NCI-H146 treated with DMSO at 0.1 percent for 48 hours (cell line): ENCODE measurements at regions not wholly inside any gene's neighbourhood (a gene's known extent, or its start where the extent isn't known, plus 50 kb on each side); places are given as distances from the start of the nearest gene placed in this dataset.
"Not testable (repeated sequence)": the region's sequence is repeated elsewhere in the genome, so short reads cannot be mapped to it uniquely, and the experiment has no call there.

Experiments
- DNase-seq: peaks from one replicate; lab custom pipeline; 2025; ENCODE audit not compliant: unreplicated experiment; lab: John Stamatoyannopoulos, UW

- DNase-seq = no peak
Observed at GRCh38 chr1:182003953-182004586, 57.4 kb downstream of the ZNF648 start.

DNA sequence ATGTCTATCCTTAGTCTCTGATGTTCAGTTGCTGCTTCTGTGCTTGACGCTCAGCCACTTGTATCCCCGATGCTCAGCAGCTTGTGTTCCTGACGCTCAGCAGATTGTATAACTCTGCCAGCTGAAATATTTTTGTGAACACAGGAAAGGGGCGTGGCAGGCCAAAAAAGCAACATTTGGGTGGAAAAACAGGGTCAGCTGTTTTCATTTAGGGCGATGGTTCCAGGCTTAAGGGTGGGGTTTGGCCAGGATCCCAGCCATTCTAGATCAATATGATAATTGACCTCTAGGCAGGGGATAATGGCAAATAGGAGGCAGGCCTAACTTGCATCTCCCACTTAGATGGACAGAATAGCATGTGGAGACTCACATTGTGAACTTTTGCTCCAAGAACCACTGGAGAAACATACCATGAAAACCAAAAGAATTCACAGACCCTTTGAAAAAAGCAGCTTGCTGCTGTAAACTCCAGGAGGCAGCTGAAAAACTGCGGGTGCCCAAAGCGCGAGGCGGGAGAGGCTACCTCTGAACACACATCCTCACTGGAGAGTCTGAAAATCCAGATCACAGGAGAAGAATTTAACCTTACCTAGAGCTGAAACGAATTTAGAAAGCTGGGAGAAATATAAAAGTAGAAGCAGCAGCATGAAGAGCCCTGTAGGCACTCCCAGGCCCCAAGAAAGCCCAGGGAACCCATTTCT, 58.3 kb downstream of the ZNF648 start:
- no peak for DNase-seq

GRCh38 chr1:182002570-182002969, 58.9 kb downstream of the ZNF648 start:
- no peak for DNase-seq

DNA sequence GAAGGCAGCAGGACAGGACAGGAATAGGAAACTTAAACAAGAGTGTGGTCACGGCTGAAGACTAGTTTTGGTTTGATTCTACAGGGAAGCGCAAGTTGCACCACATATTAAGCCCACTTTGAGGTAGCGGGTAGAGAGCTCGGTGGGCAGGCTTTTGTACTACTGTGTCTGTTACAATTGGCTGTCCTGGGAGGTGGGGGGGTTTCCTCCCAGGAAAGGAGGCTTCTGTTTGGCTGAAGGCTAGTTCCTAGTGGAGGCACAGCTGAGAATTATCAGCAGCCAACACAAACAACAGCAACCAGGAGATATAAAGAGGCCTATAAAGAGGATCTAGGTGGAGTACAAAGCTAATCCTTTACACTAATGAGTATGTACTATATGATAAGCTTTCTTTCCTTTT, 62.7 kb downstream of the ZNF648 start:
- no peak for DNase-seq

- no peak for DNase-seq
Observed at GRCh38 chr1:181992072-181992471, 69.4 kb downstream of the ZNF648 start.

DNA sequence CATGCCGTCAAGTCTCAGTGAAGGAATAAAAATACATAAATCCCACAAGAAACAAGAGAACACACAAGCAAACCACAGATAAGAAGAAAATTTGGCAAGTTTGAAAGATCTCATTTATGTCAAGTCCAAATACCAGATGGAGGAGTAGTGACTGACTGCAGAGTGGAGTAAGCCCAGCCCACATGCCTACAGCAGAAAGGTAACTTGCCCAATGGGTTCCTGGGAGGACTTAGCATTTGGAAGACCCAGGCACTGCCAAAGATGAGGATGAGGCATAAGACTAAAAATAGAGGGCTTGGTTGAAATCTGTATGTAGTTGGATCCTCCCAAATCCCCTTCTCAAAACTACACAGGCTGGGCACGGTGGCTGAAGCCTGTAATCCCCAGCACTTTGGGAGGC, 70.8 kb downstream of the ZNF648 start:
- DNase-seq = no peak

- DNase-seq = no peak
Observed at GRCh38 chr1:181989261-181989920, 72.1 kb downstream of the ZNF648 start.

GRCh38 chr1:181987996-181988395, 73.5 kb downstream of the ZNF648 start:
- no peak for DNase-seq

GRCh38 chr1:181987334-181987895, 74.1 kb downstream of the ZNF648 start:
- DNase-seq = no peak

- no peak for DNase-seq
Observed at GRCh38 chr1:181986907-181987305, 74.6 kb downstream of the ZNF648 start.

DNA sequence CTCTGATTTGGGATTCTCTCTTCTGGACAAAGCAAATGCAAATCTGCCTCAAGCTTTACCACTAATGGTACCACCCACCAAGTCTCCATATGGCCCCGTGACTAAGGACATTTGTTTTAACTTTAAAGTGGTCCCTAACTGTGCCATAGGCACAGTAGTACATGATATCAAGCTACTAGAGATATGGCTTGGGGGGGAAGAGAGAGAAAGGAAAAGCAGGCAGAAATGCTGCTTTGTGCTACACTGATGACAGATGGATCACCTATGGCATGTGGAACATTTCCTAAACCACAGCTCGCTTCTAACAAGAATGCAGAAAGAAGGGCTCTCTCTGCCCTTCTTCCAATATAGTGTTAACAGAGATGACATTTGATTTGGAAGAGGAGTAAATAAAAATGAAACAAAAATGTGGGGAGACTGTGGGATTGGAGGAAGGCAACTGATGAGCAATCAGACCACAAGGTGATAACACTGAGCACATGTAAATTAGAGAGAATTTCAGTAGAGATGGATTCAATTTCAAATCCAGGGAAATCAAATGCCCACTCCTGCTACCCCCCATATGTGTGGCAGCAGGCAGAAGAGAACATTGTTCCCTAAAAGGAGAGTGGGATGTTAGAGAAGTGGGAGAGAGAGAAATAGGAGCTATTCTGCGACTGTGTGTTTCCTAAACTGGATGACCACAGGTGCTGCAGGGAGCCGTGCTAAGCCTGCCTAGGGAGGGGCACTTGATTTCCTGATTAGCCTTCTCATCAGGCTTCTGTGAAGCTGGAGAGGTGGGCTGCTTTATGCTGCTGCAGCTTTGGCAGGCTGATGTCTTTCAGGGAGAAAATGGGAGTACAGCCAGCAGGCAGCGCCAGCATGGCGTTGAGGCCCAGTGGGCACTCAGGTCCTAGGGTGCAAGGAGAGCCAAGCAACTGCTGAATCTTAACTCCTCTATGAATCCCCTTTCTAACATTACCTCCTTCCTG, 75.3 kb downstream of the ZNF648 start:
- no peak for DNase-seq

DNA sequence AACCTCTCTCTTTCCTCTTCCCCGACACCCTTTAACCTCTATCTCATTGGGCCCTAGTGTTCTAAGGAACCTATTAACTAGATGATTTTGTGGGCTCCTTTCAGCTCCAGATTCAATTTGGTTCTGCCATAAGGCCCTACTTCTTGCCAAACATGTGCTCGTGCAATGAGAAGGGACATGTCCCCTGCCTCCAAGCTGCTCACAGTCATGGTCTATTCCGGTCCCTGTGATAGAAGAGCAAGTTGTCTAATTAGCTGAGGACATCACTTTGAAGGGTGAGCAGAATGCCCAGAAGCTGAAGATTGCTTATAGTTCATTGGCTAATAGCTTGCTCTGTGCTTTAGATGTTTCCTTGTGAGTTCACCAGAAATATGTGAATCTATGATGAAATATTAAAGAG, 76.2 kb downstream of the ZNF648 start:
- DNase-seq = no peak

DNA sequence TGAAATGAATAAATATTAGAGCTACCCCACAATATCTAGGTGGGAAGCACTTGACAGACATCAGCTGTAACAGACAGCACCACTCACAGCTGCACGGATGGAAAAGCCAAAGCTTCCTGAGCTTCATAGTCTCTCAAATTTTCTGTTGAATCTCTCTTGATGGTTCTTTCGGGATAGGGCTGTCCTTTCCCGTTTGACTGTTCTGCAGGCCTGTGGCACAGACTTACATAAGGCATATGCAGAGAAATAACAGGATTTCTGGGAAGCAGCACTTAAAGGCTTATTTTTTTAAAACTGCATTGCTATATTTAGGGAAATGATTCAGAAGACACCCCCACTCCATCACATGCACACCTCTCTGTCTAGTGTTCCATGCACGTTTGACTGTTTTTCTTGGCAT, 77.5 kb downstream of the ZNF648 start:
- DNase-seq = no peak

GRCh38 chr1:181981821-181982220, 79.7 kb downstream of the ZNF648 start:
- no peak for DNase-seq

GRCh38 chr1:181972256-181972655, 89.3 kb downstream of the ZNF648 start:
- no peak for DNase-seq

DNA sequence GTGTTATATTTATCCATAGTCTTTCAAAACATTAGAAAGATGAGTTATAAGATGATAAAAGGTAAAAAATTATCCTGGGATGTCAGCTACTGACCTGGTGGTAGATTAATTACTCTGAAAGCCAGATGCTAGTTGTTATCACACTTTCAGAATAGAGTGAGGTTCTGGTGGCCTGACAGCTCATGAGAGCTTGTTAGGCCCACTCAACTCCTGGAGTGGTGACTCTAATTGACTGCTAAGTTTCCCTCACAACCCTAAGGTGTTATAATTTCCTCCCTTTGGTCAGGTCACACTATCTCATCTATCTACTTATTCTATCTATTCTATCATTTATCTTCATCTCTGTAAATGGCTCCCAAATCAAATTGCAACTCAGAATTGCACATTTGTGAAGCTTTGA, 90.1 kb downstream of the ZNF648 start:
- no peak for DNase-seq

DNA sequence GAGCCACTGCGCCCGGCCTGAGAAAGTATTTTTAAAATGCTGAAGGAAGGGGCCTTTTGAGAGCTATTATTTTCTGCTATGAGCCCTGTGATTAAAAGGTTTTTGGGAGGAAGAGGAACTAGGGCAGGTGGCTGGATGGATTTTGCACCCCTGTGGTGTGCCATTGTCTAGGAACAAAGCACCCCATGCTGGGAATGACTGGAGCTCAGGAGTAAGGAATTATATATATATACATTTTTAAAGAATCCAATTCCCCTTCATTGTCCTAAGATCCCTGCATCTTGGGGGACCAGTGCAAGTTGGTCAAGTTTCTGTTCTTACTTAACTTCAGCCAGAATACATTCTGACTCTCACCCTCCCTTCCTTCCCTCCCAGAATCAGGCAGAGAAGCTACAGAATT, 91.6 kb downstream of the ZNF648 start:
- DNase-seq = no peak

GRCh38 chr1:181954696-181955095, 106.8 kb downstream of the ZNF648 start:
- not testable (repeated sequence) for DNase-seq

- not testable (repeated sequence) for DNase-seq
Observed at GRCh38 chr1:181954178-181954577, 107.3 kb downstream of the ZNF648 start.

DNA sequence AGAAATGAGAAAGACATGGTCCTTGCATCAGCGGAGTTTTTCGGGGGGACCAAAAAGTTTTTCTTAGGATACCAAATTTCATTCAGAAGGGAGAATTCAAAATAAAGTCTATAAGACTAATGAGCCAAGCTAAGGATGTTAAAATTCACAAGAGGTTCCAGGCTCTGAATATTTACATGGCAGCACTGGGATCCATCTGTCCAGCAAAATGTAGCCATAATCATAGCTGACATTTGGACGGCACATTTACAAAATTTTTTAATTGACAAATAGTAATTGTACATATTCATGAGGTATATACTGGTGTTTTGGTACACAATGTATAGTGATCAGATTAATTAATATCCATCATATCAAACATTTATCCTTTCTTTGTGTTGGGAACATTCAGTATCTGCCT, 107.9 kb downstream of the ZNF648 start:
- DNase-seq = no peak

GRCh38 chr1:181951213-181951612, 110.3 kb downstream of the ZNF648 start:
- no peak for DNase-seq
